B cell (primary cell): ENCODE measurements at regions not wholly inside any gene's neighbourhood (a gene's known extent, or its start where the extent isn't known, plus 50 kb on each side); places are given as distances from the start of the nearest gene placed in this dataset.

Experiments
- ATAC-seq: fragments of 200-7000 bp; cut with Tn5 transposase; one replicate; pipeline ENCODE4 v1.10.0; 2021; ENCODE audit warnings: low read depth, mild to moderate bottlenecking, moderate number of reproducible peaks, moderate library complexity
- CTCF ChIA-PET: fragments of 350-600 bp; sonication (Branson Sonifier 250); formaldehyde crosslinking; loops from one replicate; lab custom pipeline; 2021; ENCODE audit warnings: antibody characterized with exemption, inconsistent platforms; lab: Charles Lee
- POLR2A ChIA-PET: fragments of 350-600 bp; sonication (Branson Sonifier 250); formaldehyde crosslinking; loops from one replicate; lab custom pipeline; 2021; ENCODE audit warnings: antibody characterized with exemption; lab: Charles Lee
- DNase-seq: peaks from one replicate; pipeline ENCODE4 v3.0.0; 2013
- H2AFZ ChIP-seq: 2 replicates; pipeline ENCODE4 v1.6.1; 2012; ENCODE audit warnings: mild to moderate bottlenecking, low read depth, low read length; ENCODE audit not compliant: insufficient read depth, poor library complexity, severe bottlenecking
- H3K27ac ChIP-seq, 2 donors: 1 replicate in 1 of 2; 2 replicates in 1 of 2; pipeline ENCODE4 v1.5.1; 2012 to 2013; ENCODE audit warnings: low read length in 2 of 2, mild to moderate bottlenecking in 2 of 2, moderate library complexity in 1 of 2
- H3K27me3 ChIP-seq, 4 experiments: fragments of 200-600 bp in 1 of 4; sonication (generic) in 1 of 4; replicated peaks in 1 of 4; 1 replicate in 2 of 4; 2 replicates in 2 of 4; pipeline versions ENCODE4 v1.6.1 to v1.7.0; 2013 to 2016; ENCODE audit warnings: low read length in 3 of 4, mild to moderate bottlenecking in 2 of 4, mixed read lengths in 1 of 4, moderate library complexity in 1 of 4; ENCODE audit not compliant: insufficient read depth in 4 of 4, control insufficient read depth in 3 of 4; ENCODE audit errors: control extremely low read depth in 1 of 4
- H3K36me3 ChIP-seq, 2 experiments: replicated peaks in 1 of 2; 1 replicate in 1 of 2; 2 replicates in 1 of 2; pipeline versions ENCODE4 v1.6.1 to v1.7.1; 2013; ENCODE audit warnings: low read length in 1 of 2; ENCODE audit not compliant: insufficient read depth in 2 of 2, control insufficient read depth in 1 of 2; ENCODE audit errors: control extremely low read depth in 1 of 2, extremely low read depth in 1 of 2
- H3K4me1 ChIP-seq, 2 donors: fragments of 200-600 bp in 1 of 2; sonication (generic) in 1 of 2; 1 replicate in 1 of 2; 2 replicates in 1 of 2; pipeline versions ENCODE4 v1.5.1 to v1.6.1; 2013 to 2017; ENCODE audit warnings: low read length in 2 of 2; ENCODE audit not compliant: control insufficient read depth in 2 of 2, insufficient read depth in 2 of 2
- H3K4me2 ChIP-seq: replicated peaks from 2 replicates; pipeline ENCODE3; 2012; ENCODE audit warnings: mild to moderate bottlenecking, low read depth, low read length; ENCODE audit not compliant: poor library complexity, severe bottlenecking
- H3K4me3 ChIP-seq, 5 experiments: fragments of 200-600 bp in 1 of 5; sonication (generic) in 1 of 5; 1 replicate in 3 of 5; 2 replicates in 2 of 5; pipeline versions ENCODE4 v1.5.1 to v1.7.0; 2011 to 2016; ENCODE audit warnings: low read length in 4 of 5, mild to moderate bottlenecking in 4 of 5, low read depth in 2 of 5, control low read depth in 1 of 5, moderate library complexity in 1 of 5; ENCODE audit not compliant: insufficient read depth in 1 of 5; ENCODE audit errors: control extremely low read depth in 1 of 5, extremely low read depth in 1 of 5
- H3K79me2 ChIP-seq: fragments of 200-600 bp; sonication (generic); one replicate; pipeline ENCODE4 v1.6.0; 2016; ENCODE audit warnings: low read length; ENCODE audit not compliant: control insufficient read depth, insufficient read depth
- H3K9ac ChIP-seq: fragments of 200-600 bp; sonication (generic); 2 replicates; pipeline ENCODE4 v1.6.1; 2017; ENCODE audit warnings: mild to moderate bottlenecking, low read length, moderate library complexity
- H3K9me3 ChIP-seq, 3 donors: one replicate each; pipeline versions ENCODE4 v1.6.1 to v1.7.1; 2013; ENCODE audit warnings: low read length in 2 of 3; ENCODE audit not compliant: control insufficient read depth in 2 of 3, insufficient read depth in 1 of 3; ENCODE audit errors: control extremely low read depth in 1 of 3
- H4K20me1 ChIP-seq: 2 replicates; pipeline ENCODE4 v1.6.0; 2012; ENCODE audit warnings: mild to moderate bottlenecking, low read length; ENCODE audit not compliant: insufficient read depth, control insufficient read depth, poor library complexity, severe bottlenecking
- H3K27ac Mint-ChIP-seq: one replicate; pipeline ENCODE4 v1.8.0; 2021; ENCODE audit warnings: mixed read lengths
- H3K27me3 Mint-ChIP-seq: one replicate; pipeline ENCODE4 v1.8.0; 2021; ENCODE audit warnings: mixed read lengths
- H3K4me1 Mint-ChIP-seq: one replicate; pipeline ENCODE4 v1.8.0; 2021; ENCODE audit warnings: mixed read lengths
- H3K4me3 Mint-ChIP-seq: one replicate; pipeline ENCODE4 v1.8.0; 2021; ENCODE audit warnings: mixed read lengths
- H3K9me3 Mint-ChIP-seq: one replicate; pipeline ENCODE4 v1.8.0; 2022; ENCODE audit warnings: mixed read lengths; ENCODE audit not compliant: insufficient read depth
- EZH2 ChIP-seq: IDR thresholded peaks from 2 replicates; pipeline ENCODE4 v1.6.1; 2012; ENCODE audit warnings: borderline replicate concordance, low read depth, mild to moderate bottlenecking, moderate library complexity, low read length; ENCODE audit not compliant: insufficient read depth, poor library complexity, severe bottlenecking
- WGBS: methylation state at CpG from one replicate; pipeline ENCODE4 v1.1.5; 2013; ENCODE audit warnings: missing lambda C conversion rate; ENCODE audit not compliant: insufficient coverage; 5-methylcytosine and 5-hydroxymethylcytosine counted together
- intact Hi-C: fragments of 100-400 bp; cut with micrococcal nuclease; formaldehyde crosslinking; loops from one replicate; pipeline ENCODE4 v1.10.0; 2022
- TF ChIP-seq, protein P1 (sequence below): fragments of 200-600 bp; IDR thresholded peaks from one replicate; pipeline ENCODE4 v1.8.0; 2022; ENCODE audit warnings: antibody characterized with exemption, mild to moderate bottlenecking

DNA sequence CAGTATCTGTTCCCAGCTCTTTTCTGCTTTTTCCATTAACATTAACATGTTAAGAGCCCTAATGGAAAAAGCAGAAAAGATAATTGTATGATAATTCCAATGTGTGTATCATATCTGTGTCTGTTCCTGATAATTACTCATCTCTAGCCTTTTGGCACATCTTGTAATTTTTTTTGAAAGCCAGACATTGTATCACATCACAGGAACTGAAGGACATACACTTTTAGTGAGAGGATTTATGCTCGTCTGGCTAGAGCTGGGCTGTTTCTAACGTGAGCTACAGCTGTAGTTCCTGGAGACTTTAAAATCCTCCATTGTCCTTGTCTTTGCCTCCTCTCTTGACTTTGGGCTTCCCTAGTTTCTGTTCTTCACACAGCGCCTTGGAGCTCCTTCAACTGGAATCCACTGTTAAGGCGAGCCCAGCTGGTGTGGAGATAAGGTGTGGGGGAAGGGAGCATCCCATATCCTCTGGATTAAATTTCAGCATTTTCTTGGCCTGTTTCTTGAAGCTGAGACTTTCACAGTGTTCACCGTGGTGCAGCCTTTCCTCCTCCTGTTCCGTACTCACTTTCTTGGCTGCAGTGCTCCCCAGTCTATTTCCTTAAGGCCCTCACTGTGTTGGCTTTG is 211.5 kb downstream of the GALR1 start:
- H3K4me2 ChIP-seq: no peak overlapping the region
- CTCF ChIA-PET: no interaction called here

GRCh38 chr18:77464917-77465316 is 215.3 kb downstream of the GALR1 start:
- CTCF ChIA-PET: no interaction called here

More for the DNA sequence above, 211.5 kb downstream of the GALR1 start:
- POLR2A ChIA-PET: no interaction called here
- Histone ChIP-seq H3K9ac (no peak overlapping the region), H3K27ac (no peak overlapping the region), H3K36me3 (no peaks in the 10 kb centered on the region), H2AFZ (no peak overlapping the region), H3K4me1 (no peaks in the 10 kb centered on the region), H3K9me3 (no peaks in the 10 kb centered on the region), H3K4me3 (no peak overlapping the region), H4K20me1 (no peaks in the 10 kb centered on the region), H3K79me2 (no peaks in the 10 kb centered on the region), H3K27me3 (no peaks in the 10 kb centered on the region)
- Mint-ChIP-seq H3K4me1 (no peaks in the 10 kb centered on the region), H3K9me3 (no peaks in the 10 kb centered on the region), H3K27ac (no peak overlapping the region), H3K4me3 (no peak overlapping the region), H3K27me3 (peaks cover 17% of the 10 kb centered on the region)
- intact Hi-C loops: no loop called here
- ATAC-seq: no peak
- DNase-seq: no peak
- TF ChIP-seq, protein P1, sequence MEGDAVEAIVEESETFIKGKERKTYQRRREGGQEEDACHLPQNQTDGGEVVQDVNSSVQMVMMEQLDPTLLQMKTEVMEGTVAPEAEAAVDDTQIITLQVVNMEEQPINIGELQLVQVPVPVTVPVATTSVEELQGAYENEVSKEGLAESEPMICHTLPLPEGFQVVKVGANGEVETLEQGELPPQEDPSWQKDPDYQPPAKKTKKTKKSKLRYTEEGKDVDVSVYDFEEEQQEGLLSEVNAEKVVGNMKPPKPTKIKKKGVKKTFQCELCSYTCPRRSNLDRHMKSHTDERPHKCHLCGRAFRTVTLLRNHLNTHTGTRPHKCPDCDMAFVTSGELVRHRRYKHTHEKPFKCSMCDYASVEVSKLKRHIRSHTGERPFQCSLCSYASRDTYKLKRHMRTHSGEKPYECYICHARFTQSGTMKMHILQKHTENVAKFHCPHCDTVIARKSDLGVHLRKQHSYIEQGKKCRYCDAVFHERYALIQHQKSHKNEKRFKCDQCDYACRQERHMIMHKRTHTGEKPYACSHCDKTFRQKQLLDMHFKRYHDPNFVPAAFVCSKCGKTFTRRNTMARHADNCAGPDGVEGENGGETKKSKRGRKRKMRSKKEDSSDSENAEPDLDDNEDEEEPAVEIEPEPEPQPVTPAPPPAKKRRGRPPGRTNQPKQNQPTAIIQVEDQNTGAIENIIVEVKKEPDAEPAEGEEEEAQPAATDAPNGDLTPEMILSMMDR: no peak
- no peak for TF ChIP-seq EZH2
- 100% methylated on average over 1 of the region's 6 CpGs for WGBS

More at GRCh38 chr18:77464917-77465316, 215.3 kb downstream of the GALR1 start:
- Histone ChIP-seq H2AFZ (no peak overlapping the region), H3K4me2 (no peak overlapping the region), H3K27me3 (peaks cover 0 to 3% (median 0%) of the 10 kb centered on the region in 4 experiments), H3K9me3 (no peaks in the 10 kb centered on the region), H3K4me3 (no peak overlapping the region), H3K27ac (no peak overlapping the region), H3K4me1 (no peaks in the 10 kb centered on the region), H3K9ac (no peak overlapping the region), H3K79me2 (no peaks in the 10 kb centered on the region), H4K20me1 (no peaks in the 10 kb centered on the region), H3K36me3 (no peaks in the 10 kb centered on the region)
- H3K27me3 Mint-ChIP-seq: peaks cover 23% of the 10 kb centered on the region
- POLR2A ChIA-PET: no interaction called here
- H3K27ac Mint-ChIP-seq: no peak overlapping the region
- intact Hi-C loops: loop anchor here (5.0 kb wide), 1 partner anchor 588 kb away; no protein-coding TSS in a partner anchor
- H3K9me3 Mint-ChIP-seq: no peaks in the 10 kb centered on the region
- no CpG with 5 or more reads among the region's 3 CpGs for WGBS
- H3K4me3 Mint-ChIP-seq: no peak overlapping the region
- no peak for TF ChIP-seq EZH2
- TF ChIP-seq, protein P1: no peak
- ATAC-seq: no peak
- no peak for DNase-seq
- no peaks in the 10 kb centered on the region for H3K4me1 Mint-ChIP-seq
